ENCODE measurements at regions not wholly inside any gene's neighbourhood (a gene's known extent, or its start where the extent isn't known, plus 50 kb on each side); places are given as distances from the start of the nearest gene placed in this dataset.

GRCh38 chr3:83096-83495 lies 113.5 kb upstream of the CHL1 start:
- TF ChIP-seq CTCF (IDR thresholded peaks at IDR 0.05): no peak
- no peak for TF ChIP-seq EP300 (IDR thresholded peaks at IDR 0.05)
